ENCODE measurements at regions not wholly inside any gene's neighbourhood (a gene's known extent, or its start where the extent isn't known, plus 50 kb on each side); places are given as distances from the start of the nearest gene placed in this dataset.

DNA sequence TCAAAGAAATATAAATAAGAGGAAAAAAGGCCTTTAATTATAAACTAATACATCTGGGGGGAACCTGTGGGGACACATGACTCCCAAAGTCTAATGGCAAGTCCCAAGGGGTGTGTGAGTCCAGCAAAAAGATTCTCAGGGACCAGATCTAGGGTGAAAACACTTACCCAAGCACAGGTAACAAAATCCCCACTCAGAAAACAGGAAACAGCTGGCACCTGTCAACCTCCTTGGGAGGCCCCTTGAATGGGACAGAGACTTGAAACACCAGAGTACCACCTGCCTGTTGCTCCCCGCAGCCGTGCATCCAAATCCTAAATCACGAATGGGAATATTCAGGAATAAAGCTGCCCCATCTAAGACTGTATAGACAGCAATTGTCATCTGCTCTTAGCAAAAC is 461.2 kb upstream of the CDH5 start:
- TF ChIP-seq, protein P1, sequence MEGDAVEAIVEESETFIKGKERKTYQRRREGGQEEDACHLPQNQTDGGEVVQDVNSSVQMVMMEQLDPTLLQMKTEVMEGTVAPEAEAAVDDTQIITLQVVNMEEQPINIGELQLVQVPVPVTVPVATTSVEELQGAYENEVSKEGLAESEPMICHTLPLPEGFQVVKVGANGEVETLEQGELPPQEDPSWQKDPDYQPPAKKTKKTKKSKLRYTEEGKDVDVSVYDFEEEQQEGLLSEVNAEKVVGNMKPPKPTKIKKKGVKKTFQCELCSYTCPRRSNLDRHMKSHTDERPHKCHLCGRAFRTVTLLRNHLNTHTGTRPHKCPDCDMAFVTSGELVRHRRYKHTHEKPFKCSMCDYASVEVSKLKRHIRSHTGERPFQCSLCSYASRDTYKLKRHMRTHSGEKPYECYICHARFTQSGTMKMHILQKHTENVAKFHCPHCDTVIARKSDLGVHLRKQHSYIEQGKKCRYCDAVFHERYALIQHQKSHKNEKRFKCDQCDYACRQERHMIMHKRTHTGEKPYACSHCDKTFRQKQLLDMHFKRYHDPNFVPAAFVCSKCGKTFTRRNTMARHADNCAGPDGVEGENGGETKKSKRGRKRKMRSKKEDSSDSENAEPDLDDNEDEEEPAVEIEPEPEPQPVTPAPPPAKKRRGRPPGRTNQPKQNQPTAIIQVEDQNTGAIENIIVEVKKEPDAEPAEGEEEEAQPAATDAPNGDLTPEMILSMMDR (conservative IDR thresholded peaks at IDR 0.05 in 1 of 2, IDR thresholded peaks at IDR 0.05 in 1 of 2; ENCODE audit: low read depth in 1 of 2, low read length in 2 of 2) = no peak
- TF ChIP-seq EZH2 (IDR thresholded peaks at IDR 0.05; ENCODE audit: low read length, missing control alignments) = no peak
